ENCODE measurements at regions not wholly inside any gene's neighbourhood (a gene's known extent, or its start where the extent isn't known, plus 50 kb on each side); places are given as distances from the start of the nearest gene placed in this dataset.

DNA sequence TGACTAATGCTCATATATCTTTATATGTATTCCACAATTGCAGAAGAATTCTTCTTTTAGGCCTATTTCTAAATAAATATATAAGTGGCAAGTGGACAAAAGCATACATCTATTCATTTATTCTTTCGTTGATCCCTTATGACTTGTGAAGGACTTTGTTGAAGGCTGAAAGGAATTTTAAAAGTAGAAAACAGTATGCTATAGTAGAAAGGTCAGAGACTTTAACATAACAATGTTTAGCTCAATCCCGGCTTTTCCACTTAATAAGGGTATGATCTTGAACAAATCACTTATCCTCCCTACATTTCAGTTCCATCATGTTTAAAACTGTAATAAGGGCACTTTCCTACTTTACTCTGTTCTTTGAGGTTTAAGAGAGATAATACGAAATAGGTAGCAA lies 672.9 kb downstream of the MECOM start:
- DNase-seq (ENCODE audit: low read depth), result no peak
- no peak overlapping the region for H3K4me3 ChIP-seq (ENCODE audit: low read length)
- no peak for TF ChIP-seq CTCF (conservative IDR thresholded peaks at IDR 0.05; ENCODE audit: low read length)

- TF ChIP-seq CTCF (conservative IDR thresholded peaks at IDR 0.05; ENCODE audit: low read length), result no peak
- DNase-seq (ENCODE audit: low read depth), result no peak
- H3K4me3 ChIP-seq (ENCODE audit: low read length), result no peak overlapping the region
Measured at GRCh38 chr3:168990134-168990533, 673.4 kb downstream of the MECOM start.

DNA sequence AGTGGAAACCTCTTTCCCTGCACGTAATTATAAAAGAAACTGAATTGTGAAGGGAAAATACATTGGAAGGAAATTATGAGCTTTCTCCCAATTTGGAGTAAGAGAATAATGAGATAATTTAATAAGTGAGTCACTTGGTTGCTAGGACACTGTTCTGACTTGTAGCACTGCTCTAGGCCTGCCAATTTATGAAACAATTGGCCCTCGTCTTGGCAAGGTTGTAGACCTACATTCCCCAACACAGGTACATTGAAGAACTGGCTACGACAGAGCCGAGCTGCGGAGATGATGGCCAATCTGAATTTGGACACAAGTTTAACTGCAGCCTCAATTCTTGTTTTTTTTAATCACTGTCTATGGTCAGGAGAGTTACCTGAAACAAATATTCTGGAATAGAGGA lies 674.1 kb downstream of the MECOM start:
- TF ChIP-seq CTCF (conservative IDR thresholded peaks at IDR 0.05; ENCODE audit: low read length), result no peak
- no peak for DNase-seq (ENCODE audit: low read depth)

DNA sequence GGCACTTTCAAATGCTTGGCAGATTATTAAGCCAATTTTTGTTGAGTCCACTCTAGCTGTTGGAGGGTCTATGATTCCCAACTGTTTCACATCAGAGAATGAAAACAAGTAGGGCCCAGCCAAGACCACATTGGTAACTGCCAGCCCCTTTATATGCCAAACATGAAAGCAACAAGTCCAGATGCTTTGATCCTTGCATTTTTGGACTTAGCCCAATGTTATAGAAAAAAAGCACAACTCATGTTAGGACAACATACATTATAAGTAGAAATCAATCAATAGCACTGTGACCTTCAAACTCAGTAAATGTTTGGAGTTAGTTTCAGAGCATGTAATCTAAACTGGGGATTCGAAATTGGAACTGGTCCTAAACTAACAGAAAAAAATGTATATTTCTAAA lies 674.7 kb downstream of the MECOM start:
- no peak for TF ChIP-seq CTCF (conservative IDR thresholded peaks at IDR 0.05; ENCODE audit: low read length)
- DNase-seq (ENCODE audit: low read depth), result no peak
- no peak overlapping the region for H3K4me3 ChIP-seq (ENCODE audit: low read length)

More for the DNA sequence above, 674.1 kb downstream of the MECOM start:
- H3K4me3 ChIP-seq (ENCODE audit: low read length), result no peak overlapping the region

- TF ChIP-seq CTCF (conservative IDR thresholded peaks at IDR 0.05; ENCODE audit: low read length), result no peak
- no peak for DNase-seq (ENCODE audit: low read depth)
- H3K4me3 ChIP-seq (ENCODE audit: low read length), result no peak overlapping the region
Measured at GRCh38 chr3:168984872-168985271, 678.6 kb downstream of the MECOM start.

GRCh38 chr3:168983046-168983445 lies 680.5 kb downstream of the MECOM start:
- DNase-seq (ENCODE audit: low read depth), result no peak
- no peak for TF ChIP-seq CTCF (conservative IDR thresholded peaks at IDR 0.05; ENCODE audit: low read length)
- H3K4me3 ChIP-seq (ENCODE audit: low read length), result no peak overlapping the region

DNA sequence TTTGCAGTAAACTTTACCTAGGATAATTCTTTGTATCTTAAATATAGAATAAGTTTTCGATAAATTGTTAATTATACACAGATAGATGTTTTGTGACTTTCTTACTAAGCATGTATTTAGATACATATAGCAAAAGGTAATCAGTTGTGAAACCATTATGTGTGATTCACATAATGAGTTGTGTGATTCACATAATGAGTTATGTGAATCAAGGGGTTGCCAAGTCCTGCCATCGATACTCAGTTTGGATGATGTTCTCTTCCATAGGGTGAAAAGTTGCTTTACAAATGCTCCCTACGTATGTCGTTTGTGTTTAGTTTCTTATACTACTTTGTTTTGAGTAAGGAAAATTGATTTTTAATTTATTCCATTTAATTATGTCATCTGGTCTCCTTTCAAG lies 682.1 kb downstream of the MECOM start:
- DNase-seq (ENCODE audit: low read depth), result no peak
- no peak overlapping the region for H3K4me3 ChIP-seq (ENCODE audit: low read length)
- no peak for TF ChIP-seq CTCF (conservative IDR thresholded peaks at IDR 0.05; ENCODE audit: low read length)
